WTC11 (cell line): ENCODE measurements at regions not wholly inside any gene's neighbourhood (a gene's known extent, or its start where the extent isn't known, plus 50 kb on each side); places are given as distances from the start of the nearest gene placed in this dataset.

ENCODE experiments used
- ATAC-seq: fragments of 200-7000 bp; cut with Tn5 transposase; 2 replicates; pipeline ENCODE4 v1.10.0; 2021; ENCODE audit warnings: mild to moderate bottlenecking, moderate library complexity
- CTCF ChIA-PET: fragments of 300-600 bp; sonication (Branson Sonifier 250); formaldehyde crosslinking; loops from one replicate; lab custom pipeline; 2021; ENCODE audit warnings: antibody characterized with exemption; lab: Charles Lee
- POLR2A ChIA-PET: fragments of 350-600 bp; sonication (Branson Sonifier 250); formaldehyde crosslinking; loops from one replicate; lab custom pipeline; 2021; ENCODE audit warnings: antibody characterized with exemption; lab: Charles Lee
- DNase-seq: peaks from one replicate; pipeline ENCODE4 v3.0.0; 2021; ENCODE audit warnings: low spot score
- H3K27ac Mint-ChIP-seq: 2 replicates; pipeline ENCODE4 v1.8.0; 2021; ENCODE audit warnings: mixed read lengths
- H3K27me3 Mint-ChIP-seq: 2 replicates; pipeline ENCODE4 v1.8.0; 2021; ENCODE audit warnings: low read depth, mild to moderate bottlenecking, moderate library complexity, mixed read lengths
- H3K36me3 Mint-ChIP-seq: 2 replicates; pipeline ENCODE4 v1.8.0; 2021; ENCODE audit warnings: mixed read lengths
- H3K4me1 Mint-ChIP-seq: 2 replicates; pipeline ENCODE4 v1.8.0; 2022; ENCODE audit warnings: mixed read lengths
- H3K4me3 Mint-ChIP-seq: 2 replicates; pipeline ENCODE4 v1.8.0; 2021; ENCODE audit warnings: mild to moderate bottlenecking, moderate library complexity, mixed read lengths
- H3K9me3 Mint-ChIP-seq: 2 replicates; pipeline ENCODE4 v1.8.0; 2021; ENCODE audit warnings: mixed read lengths
- EMX1 ChIP-seq: fragments of 250-450 bp; sonication (Bioruptor Pico); IDR thresholded peaks from 2 replicates; pipeline ENCODE4 v1.8.0; 2021; ENCODE audit warnings: mild to moderate bottlenecking
- GABPB1 ChIP-seq: sonication (generic); formaldehyde crosslinking; IDR thresholded peaks from 2 replicates; pipeline ENCODE4 v1.8.1; 2023; ENCODE audit warnings: mild to moderate bottlenecking, missing genetic modification reagents
- KAT7 ChIP-seq: sonication (generic); formaldehyde crosslinking; IDR thresholded peaks from 2 replicates; pipeline ENCODE4 v1.8.1; 2023; ENCODE audit warnings: missing genetic modification reagents, mild to moderate bottlenecking, borderline replicate concordance
- NFE2L1 ChIP-seq: sonication (generic); formaldehyde crosslinking; IDR thresholded peaks from 2 replicates; pipeline ENCODE4 v1.8.1; 2023; ENCODE audit warnings: missing genetic modification reagents
- OVOL2 ChIP-seq: fragments of 250-450 bp; sonication (Bioruptor Pico); IDR thresholded peaks from 2 replicates; pipeline ENCODE4 v1.9.0; 2021; ENCODE audit warnings: mild to moderate bottlenecking, borderline replicate concordance
- PRRX2 ChIP-seq: fragments of 250-450 bp; sonication (Bioruptor Pico); IDR thresholded peaks from 2 replicates; pipeline ENCODE4 v1.8.0; 2021; ENCODE audit warnings: mild to moderate bottlenecking
- SMAD3 ChIP-seq: sonication (generic); formaldehyde crosslinking; IDR thresholded peaks from 2 replicates; pipeline ENCODE4 v1.8.0; 2022; ENCODE audit warnings: missing genetic modification reagents, mild to moderate bottlenecking, borderline replicate concordance
- SMAD4 ChIP-seq: sonication (generic); formaldehyde crosslinking; IDR thresholded peaks from 2 replicates; pipeline ENCODE4 v1.8.0; 2022; ENCODE audit warnings: mild to moderate bottlenecking, missing genetic modification reagents
- ZNF138 ChIP-seq: sonication (generic); formaldehyde crosslinking; conservative IDR thresholded peaks from 2 replicates; pipeline ENCODE4 v1.8.1; 2022; ENCODE audit warnings: mild to moderate bottlenecking, moderate library complexity, missing genetic modification reagents
- ZNF232 ChIP-seq: sonication (generic); formaldehyde crosslinking; IDR thresholded peaks from 2 replicates; pipeline ENCODE4 v1.8.0; 2022; ENCODE audit warnings: mild to moderate bottlenecking, missing genetic modification reagents
- ZNF317 ChIP-seq: sonication (generic); formaldehyde crosslinking; IDR thresholded peaks from 2 replicates; pipeline ENCODE4 v1.8.1; 2023; ENCODE audit warnings: low read depth, mild to moderate bottlenecking, moderate library complexity, missing genetic modification reagents, borderline replicate concordance
- TF ChIP-seq, protein P1 (sequence below): sonication (generic); formaldehyde crosslinking; conservative IDR thresholded peaks from 2 replicates; pipeline ENCODE4 v1.8.1; 2022; ENCODE audit warnings: mild to moderate bottlenecking, missing genetic modification reagents
- TF ChIP-seq, protein P2 (sequence below): sonication (generic); formaldehyde crosslinking; IDR thresholded peaks from 2 replicates; pipeline ENCODE4 v1.8.1; 2022; ENCODE audit warnings: mild to moderate bottlenecking, moderate library complexity, missing genetic modification reagents
- TF ChIP-seq, protein P3 (sequence below): fragments of 250-450 bp; sonication (Bioruptor Pico); IDR thresholded peaks from 2 replicates; pipeline ENCODE4 v2.1.2; 2022; ENCODE audit warnings: mild to moderate bottlenecking, moderate library complexity
- TF ChIP-seq, protein P4 (sequence below): sonication (generic); formaldehyde crosslinking; IDR thresholded peaks from 2 replicates; pipeline ENCODE4 v1.8.1; 2023; ENCODE audit warnings: mild to moderate bottlenecking, moderate library complexity, missing genetic modification reagents
- TF ChIP-seq, protein P5 (sequence below): sonication (generic); formaldehyde crosslinking; IDR thresholded peaks from 2 replicates; pipeline ENCODE4 v1.8.1; 2023; ENCODE audit warnings: mild to moderate bottlenecking, missing genetic modification reagents, moderate library complexity
- TF ChIP-seq, protein P6 (sequence below): sonication (generic); formaldehyde crosslinking; IDR thresholded peaks from 2 replicates; pipeline ENCODE4 v1.8.0; 2023; ENCODE audit warnings: mild to moderate bottlenecking, missing genetic modification reagents
- TF ChIP-seq, protein P7 (sequence below): sonication (generic); formaldehyde crosslinking; IDR thresholded peaks from 2 replicates; pipeline ENCODE4 v1.8.0; 2023; ENCODE audit warnings: missing genetic modification reagents
- TF ChIP-seq, protein P8 (sequence below): sonication (generic); formaldehyde crosslinking; IDR thresholded peaks from 2 replicates; pipeline ENCODE4 v1.8.0; 2022; ENCODE audit warnings: mild to moderate bottlenecking, missing genetic modification reagents
- TF ChIP-seq, protein P9 (sequence below): sonication (generic); formaldehyde crosslinking; IDR thresholded peaks from 2 replicates; pipeline ENCODE4 v1.8.1; 2022; ENCODE audit warnings: mild to moderate bottlenecking, missing genetic modification reagents, moderate library complexity, borderline replicate concordance
- TF ChIP-seq, protein P10 (sequence below): sonication (generic); formaldehyde crosslinking; IDR thresholded peaks from 2 replicates; pipeline ENCODE4 v1.8.0; 2022; ENCODE audit warnings: mild to moderate bottlenecking, missing genetic modification reagents

DNA sequence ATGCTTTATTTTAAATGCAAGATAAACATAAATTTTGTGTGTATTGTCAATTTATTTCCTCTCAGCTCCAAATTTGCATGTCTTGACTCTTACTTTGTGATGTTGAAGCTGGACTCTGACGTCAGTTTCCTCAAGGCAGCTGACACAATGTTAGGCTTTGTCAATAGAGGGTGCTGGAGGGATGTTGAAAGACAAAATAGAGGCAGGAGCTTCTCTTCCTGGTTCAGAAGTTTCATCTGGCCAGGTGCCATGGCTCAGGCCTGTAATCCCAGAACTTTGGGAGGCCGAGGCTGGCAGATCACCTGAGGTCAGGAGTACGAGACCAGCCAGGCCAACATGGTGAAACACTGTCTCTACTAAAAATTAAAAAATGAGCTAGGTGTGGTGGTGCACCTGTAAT, 408.6 kb downstream of the GBE1 start (continued):
- TF ChIP-seq, protein P1, sequence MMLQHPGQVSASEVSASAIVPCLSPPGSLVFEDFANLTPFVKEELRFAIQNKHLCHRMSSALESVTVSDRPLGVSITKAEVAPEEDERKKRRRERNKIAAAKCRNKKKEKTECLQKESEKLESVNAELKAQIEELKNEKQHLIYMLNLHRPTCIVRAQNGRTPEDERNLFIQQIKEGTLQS, result no peak
- TF ChIP-seq, protein P2, sequence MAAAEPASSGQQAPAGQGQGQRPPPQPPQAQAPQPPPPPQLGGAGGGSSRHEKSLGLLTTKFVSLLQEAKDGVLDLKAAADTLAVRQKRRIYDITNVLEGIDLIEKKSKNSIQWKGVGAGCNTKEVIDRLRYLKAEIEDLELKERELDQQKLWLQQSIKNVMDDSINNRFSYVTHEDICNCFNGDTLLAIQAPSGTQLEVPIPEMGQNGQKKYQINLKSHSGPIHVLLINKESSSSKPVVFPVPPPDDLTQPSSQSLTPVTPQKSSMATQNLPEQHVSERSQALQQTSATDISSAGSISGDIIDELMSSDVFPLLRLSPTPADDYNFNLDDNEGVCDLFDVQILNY, result no peak
- TF ChIP-seq EMX1 (CRISPR knock-in tag), result no peak
- TF ChIP-seq, protein P3, sequence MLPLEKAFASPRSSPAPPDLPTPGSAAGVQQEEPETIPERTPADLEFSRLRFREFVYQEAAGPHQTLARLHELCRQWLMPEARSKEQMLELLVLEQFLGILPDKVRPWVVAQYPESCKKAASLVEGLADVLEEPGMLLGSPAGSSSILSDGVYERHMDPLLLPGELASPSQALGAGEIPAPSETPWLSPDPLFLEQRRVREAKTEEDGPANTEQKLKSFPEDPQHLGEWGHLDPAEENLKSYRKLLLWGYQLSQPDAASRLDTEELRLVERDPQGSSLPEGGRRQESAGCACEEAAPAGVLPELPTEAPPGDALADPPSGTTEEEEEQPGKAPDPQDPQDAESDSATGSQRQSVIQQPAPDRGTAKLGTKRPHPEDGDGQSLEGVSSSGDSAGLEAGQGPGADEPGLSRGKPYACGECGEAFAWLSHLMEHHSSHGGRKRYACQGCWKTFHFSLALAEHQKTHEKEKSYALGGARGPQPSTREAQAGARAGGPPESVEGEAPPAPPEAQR (CRISPR knock-in tag), result no peak
- no peak for TF ChIP-seq ZNF232

DNA sequence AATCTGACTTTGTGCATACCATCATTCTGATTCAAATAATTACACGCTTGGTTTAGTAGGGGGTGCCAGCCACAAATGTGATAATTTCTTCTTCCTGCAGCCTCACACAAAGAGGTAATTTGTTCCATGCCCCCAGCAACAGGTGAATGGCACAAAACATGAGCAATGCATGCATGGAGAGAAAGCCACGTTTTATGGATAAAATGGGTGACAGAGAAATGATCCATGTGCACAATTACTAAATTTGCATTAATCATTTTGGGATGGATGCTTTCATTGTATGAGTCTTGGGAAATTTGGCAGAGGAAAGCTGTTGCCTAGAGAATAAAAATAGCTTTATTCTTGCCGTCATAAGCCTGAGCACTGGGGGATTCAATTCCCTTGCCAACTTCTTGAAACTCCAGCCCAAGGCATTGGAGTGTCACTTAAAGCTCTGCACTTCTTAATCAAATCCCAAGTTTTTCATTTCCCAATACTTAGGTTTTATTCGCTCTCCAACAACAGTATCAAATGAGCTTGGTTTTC, 411.6 kb downstream of the GBE1 start:
- ChIA-PET CTCF (no interaction called here), POLR2A (no interaction called here)
- no peak for DNase-seq
- no peak for ATAC-seq
- Mint-ChIP-seq H3K27ac (no peak overlapping the region), H3K36me3 (no peaks in the 10 kb centered on the region), H3K4me1 (no peaks in the 10 kb centered on the region), H3K27me3 (no peaks in the 10 kb centered on the region), H3K4me3 (no peak overlapping the region), H3K9me3 (peaks cover 3% of the 10 kb centered on the region; the same call in 1 of the 2 replicates)
- TF ChIP-seq ZNF138 (CRISPR knock-in tag) (no peak), PRRX2 (no peak), GABPB1 (no peak), ZNF317 (CRISPR knock-in tag) (no peak), SMAD3 (CRISPR knock-in tag) (no peak), NFE2L1 (CRISPR knock-in tag) (no peak), SMAD4 (no peak), OVOL2 (CRISPR knock-in tag) (no peak), KAT7 (CRISPR knock-in tag) (no peak)
- TF ChIP-seq, protein P4, sequence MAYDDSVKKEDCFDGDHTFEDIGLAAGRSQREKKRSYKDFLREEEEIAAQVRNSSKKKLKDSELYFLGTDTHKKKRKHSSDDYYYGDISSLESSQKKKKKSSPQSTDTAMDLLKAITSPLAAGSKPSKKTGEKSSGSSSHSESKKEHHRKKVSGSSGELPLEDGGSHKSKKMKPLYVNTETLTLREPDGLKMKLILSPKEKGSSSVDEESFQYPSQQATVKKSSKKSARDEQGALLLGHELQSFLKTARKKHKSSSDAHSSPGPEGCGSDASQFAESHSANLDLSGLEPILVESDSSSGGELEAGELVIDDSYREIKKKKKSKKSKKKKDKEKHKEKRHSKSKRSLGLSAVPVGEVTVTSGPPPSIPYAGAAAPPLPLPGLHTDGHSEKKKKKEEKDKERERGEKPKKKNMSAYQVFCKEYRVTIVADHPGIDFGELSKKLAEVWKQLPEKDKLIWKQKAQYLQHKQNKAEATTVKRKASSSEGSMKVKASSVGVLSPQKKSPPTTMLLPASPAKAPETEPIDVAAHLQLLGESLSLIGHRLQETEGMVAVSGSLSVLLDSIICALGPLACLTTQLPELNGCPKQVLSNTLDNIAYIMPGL (CRISPR knock-in tag), result no peak
- TF ChIP-seq, protein P5, sequence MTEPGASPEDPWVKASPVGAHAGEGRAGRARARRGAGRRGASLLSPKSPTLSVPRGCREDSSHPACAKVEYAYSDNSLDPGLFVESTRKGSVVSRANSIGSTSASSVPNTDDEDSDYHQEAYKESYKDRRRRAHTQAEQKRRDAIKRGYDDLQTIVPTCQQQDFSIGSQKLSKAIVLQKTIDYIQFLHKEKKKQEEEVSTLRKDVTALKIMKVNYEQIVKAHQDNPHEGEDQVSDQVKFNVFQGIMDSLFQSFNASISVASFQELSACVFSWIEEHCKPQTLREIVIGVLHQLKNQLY (CRISPR knock-in tag), result no peak
- TF ChIP-seq, protein P6, sequence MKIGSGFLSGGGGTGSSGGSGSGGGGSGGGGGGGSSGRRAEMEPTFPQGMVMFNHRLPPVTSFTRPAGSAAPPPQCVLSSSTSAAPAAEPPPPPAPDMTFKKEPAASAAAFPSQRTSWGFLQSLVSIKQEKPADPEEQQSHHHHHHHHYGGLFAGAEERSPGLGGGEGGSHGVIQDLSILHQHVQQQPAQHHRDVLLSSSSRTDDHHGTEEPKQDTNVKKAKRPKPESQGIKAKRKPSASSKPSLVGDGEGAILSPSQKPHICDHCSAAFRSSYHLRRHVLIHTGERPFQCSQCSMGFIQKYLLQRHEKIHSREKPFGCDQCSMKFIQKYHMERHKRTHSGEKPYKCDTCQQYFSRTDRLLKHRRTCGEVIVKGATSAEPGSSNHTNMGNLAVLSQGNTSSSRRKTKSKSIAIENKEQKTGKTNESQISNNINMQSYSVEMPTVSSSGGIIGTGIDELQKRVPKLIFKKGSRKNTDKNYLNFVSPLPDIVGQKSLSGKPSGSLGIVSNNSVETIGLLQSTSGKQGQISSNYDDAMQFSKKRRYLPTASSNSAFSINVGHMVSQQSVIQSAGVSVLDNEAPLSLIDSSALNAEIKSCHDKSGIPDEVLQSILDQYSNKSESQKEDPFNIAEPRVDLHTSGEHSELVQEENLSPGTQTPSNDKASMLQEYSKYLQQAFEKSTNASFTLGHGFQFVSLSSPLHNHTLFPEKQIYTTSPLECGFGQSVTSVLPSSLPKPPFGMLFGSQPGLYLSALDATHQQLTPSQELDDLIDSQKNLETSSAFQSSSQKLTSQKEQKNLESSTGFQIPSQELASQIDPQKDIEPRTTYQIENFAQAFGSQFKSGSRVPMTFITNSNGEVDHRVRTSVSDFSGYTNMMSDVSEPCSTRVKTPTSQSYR (CRISPR knock-in tag), result no peak
- TF ChIP-seq, protein P1, result no peak
- TF ChIP-seq, protein P7, sequence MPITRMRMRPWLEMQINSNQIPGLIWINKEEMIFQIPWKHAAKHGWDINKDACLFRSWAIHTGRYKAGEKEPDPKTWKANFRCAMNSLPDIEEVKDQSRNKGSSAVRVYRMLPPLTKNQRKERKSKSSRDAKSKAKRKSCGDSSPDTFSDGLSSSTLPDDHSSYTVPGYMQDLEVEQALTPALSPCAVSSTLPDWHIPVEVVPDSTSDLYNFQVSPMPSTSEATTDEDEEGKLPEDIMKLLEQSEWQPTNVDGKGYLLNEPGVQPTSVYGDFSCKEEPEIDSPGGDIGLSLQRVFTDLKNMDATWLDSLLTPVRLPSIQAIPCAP (CRISPR knock-in tag), result no peak
- TF ChIP-seq, protein P8, sequence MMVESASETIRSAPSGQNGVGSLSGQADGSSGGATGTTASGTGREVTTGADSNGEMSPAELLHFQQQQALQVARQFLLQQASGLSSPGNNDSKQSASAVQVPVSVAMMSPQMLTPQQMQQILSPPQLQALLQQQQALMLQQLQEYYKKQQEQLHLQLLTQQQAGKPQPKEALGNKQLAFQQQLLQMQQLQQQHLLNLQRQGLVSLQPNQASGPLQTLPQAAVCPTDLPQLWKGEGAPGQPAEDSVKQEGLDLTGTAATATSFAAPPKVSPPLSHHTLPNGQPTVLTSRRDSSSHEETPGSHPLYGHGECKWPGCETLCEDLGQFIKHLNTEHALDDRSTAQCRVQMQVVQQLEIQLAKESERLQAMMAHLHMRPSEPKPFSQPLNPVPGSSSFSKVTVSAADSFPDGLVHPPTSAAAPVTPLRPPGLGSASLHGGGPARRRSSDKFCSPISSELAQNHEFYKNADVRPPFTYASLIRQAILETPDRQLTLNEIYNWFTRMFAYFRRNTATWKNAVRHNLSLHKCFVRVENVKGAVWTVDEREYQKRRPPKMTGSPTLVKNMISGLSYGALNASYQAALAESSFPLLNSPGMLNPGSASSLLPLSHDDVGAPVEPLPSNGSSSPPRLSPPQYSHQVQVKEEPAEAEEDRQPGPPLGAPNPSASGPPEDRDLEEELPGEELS (CRISPR knock-in tag), result no peak
- TF ChIP-seq, protein P9, sequence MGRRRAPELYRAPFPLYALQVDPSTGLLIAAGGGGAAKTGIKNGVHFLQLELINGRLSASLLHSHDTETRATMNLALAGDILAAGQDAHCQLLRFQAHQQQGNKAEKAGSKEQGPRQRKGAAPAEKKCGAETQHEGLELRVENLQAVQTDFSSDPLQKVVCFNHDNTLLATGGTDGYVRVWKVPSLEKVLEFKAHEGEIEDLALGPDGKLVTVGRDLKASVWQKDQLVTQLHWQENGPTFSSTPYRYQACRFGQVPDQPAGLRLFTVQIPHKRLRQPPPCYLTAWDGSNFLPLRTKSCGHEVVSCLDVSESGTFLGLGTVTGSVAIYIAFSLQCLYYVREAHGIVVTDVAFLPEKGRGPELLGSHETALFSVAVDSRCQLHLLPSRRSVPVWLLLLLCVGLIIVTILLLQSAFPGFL (CRISPR knock-in tag), result no peak
- TF ChIP-seq, protein P10, sequence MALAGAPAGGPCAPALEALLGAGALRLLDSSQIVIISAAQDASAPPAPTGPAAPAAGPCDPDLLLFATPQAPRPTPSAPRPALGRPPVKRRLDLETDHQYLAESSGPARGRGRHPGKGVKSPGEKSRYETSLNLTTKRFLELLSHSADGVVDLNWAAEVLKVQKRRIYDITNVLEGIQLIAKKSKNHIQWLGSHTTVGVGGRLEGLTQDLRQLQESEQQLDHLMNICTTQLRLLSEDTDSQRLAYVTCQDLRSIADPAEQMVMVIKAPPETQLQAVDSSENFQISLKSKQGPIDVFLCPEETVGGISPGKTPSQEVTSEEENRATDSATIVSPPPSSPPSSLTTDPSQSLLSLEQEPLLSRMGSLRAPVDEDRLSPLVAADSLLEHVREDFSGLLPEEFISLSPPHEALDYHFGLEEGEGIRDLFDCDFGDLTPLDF (CRISPR knock-in tag), result no peak
